Superior temporal gyrus (tissue), 1 donor: ENCODE measurements at regions not wholly inside any gene's neighbourhood (a gene's known extent, or its start where the extent isn't known, plus 50 kb on each side); places are given as distances from the start of the nearest gene placed in this dataset.
A peak's percentile ranks its signal among the peaks of the same experiment; 100 is the strongest.
"Not testable (repeated sequence)": the region's sequence is repeated elsewhere in the genome, so short reads cannot be mapped to it uniquely, and the experiment has no call there.

Experiments used
- DNase-seq: peaks from one replicate; pipeline ENCODE4 v3.0.0-alpha.2; 2016; ENCODE audit errors: extremely low spot score

GRCh38 chr10:89946106-89946505 is 244.7 kb downstream of the KIF20B start:
- no peak for DNase-seq

DNA sequence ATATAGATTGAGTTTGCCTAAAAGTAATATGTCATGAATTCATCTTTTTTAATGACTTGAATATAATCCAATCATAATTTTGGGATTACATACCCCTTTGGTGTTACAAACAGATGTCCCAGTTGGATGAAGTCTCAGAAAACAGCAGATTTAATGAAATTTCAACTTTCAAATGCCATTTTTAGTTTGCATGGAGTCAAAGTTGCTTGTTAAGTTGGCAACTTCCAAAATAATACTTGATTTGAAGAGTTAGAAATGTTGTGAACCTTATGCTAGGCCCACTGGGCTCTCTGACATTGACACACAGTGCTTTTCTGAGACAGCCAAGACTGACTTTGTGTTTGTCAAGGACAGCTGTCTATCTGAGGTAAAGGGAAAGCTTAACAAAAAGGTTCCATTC is 248.1 kb downstream of the KIF20B start:
- DNase-seq: no peak

DNA sequence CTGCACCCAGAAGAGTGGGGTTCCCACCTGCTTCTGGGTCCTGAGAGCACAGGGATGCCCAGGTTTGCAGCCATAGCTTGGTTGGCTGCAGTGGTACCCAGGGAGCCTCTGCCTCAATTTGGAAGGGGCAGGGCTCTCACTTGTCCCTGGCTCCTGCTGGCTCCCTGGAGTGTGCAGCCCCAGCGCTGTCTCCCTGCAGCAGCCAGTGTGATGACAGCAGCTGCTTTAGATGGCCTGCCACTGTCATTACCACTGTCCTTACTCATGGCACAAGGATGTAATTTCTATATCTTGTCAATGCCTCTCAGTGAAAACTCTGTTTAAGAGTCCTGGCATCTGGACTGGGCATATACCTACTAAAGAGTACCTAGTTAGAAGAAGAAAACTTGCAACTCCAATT is 250.9 kb downstream of the KIF20B start:
- DNase-seq: no peak

GRCh38 chr10:89952751-89953150 is 251.4 kb downstream of the KIF20B start:
- no peak for DNase-seq

DNA sequence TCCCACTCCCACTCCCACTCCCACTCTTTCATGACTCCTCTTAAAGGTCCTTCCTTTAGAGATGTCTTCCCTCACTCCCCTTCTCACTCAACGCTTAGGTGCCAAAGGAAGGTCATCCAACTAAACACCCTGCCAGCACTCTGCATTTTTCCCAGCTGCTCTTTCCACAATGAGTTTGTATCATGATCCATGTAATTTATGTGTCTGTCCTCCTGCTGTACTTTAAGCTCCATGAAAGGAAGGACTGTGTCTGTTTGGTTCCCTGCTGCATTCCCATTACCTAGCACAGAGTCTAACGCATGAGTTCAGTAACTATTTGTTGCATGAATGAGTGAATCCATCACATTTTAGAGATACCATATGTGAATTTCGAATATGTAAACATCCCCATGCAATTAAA is 252.7 kb downstream of the KIF20B start:
- no peak for DNase-seq

GRCh38 chr10:89954787-89955566 is 253.6 kb downstream of the KIF20B start:
- peak; percentile 38 for DNase-seq

DNA sequence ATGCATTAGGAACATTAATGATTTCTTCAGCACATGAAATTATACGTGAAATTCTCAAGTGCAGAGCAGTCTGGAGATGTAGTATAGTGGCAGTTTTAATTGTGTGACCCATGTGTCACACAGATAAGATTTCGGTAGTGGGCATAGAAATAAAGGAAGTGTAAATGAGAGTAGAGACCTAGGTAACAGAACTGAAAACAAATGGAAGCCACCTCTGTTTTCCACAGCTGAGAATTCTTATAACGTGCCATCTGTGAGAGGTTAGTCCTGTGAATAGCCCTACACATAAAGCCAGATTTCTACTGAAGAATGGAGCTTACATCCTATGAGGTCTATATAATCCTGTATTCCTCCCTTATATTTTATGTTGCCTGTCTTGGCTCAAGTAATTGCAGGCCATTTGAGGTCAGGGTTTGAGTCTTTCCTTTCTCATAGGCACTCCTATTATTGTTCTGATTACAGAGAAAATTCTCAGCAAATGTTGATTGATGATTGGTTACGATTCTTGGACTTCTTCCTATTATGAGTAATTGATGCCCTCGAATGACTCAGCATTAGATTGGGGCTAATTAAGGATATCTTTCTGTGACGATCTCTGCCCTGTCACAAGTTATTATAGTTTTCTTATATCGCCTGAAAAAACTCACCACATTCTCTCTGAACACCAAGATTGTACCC is 258.2 kb downstream of the KIF20B start:
- no peak for DNase-seq

DNA sequence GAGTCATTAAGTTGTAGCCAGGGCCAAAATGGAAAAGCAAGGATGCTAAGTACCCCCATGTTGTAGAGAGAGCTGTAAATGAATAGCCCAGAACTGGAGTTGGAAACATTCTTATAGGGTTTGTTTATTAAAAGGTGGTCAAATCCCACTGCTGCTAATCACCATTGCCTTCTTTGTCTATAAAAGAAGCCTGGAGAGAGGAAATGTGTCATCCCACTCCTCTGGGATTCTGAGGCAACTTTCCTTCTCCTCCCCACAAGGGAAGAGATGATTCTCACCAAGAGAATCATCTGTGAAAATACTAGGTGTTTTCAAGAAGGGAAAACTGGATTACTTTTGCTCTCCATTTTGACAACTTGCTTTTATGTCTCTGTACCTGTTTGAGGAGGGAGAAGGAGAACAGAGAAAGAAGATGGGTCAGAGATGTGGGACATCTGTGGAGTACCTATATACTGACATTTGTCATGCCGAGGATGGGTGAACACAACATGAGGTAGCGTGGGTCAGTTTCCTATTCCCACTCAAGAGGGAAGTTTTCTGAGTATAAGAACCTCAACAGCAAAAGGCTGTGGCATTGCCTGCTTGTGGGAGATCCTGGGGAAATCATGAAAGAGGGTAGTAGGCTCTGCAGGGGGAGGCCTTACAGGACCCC is 262.2 kb downstream of the KIF20B start:
- no peak for DNase-seq

- no peak for DNase-seq
Observed at GRCh38 chr10:89966211-89966610, 264.8 kb downstream of the KIF20B start.

- DNase-seq: no peak
Observed at GRCh38 chr10:89973326-89973725, 271.9 kb downstream of the KIF20B start.

DNA sequence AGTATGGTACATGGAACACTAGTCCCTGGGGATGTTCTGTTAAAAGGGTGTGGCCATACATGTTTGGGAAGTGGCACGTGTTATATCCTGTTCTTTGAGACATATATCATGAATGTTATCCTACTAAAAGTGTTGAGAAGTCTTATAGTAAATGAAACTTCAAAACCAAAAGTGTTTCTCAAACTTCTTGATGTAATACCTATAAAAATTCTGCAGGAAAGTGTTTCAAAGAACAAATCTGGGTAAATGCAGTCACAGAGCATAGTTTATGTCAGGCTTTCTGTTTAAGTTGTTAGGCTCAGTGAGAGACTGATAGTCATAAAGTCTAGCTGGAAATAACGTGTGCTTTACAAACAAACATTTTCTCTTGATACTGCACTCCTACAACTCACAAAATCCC is 273.7 kb downstream of the KIF20B start:
- DNase-seq: no peak

DNA sequence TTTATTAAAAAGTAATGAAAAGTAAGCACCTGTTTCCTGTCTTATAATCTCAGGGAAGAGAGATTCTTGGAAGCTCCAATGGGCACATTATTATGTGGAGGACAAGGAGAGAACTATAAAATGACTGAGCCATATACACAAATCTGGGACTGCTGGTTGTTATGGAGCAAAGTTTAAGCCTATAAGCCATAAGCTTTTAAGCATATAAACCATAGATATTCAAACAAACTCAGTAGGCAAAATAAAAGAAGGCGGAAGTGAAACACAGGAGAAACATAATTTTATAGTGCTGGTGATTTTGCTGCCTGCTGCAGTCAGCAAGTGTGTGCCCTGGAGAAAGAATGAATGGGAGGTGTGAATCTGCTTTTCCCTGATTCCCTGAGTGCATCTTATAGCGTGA is 274.4 kb downstream of the KIF20B start:
- DNase-seq: no peak

- DNase-seq: no peak
Observed at GRCh38 chr10:89978081-89978480, 276.7 kb downstream of the KIF20B start.

DNA sequence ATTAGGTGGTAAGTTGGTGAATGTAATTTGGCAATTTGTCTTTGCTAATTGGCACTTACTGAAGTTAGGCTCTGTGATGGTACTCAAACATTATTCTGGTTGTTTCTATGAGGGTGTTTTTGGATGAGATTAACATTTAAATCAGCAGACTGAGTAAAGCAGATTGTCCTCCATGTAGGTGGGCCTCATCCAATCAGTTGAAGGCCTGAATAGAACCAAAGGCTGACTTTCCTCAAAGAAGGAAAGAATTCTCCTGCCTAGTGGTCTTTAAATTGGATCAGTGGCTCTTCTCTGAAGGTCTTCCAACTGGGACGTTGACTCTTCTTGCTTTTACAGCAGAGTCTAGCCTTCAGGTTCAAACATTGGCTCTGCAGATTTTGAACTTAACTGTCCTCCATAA is 278.3 kb downstream of the KIF20B start:
- no peak for DNase-seq

DNA sequence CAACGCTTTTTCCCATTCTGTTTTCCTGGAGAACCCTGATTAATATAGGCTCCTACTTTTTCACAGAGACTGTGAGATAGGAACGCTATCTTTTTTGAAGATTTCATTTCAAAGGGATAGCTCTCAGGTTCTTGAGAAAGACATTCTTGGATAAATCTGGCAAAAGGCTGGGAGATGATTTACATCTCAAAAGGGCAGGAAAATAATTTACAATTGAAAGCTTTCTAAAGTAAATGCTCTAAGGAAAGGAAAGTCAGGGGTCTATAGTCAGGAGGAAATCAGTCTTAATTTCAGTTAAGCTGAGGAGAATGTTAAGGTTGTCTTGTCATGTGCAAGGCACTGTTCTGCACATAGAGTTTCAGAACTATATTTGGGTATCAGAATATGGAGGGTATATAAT is 278.8 kb downstream of the KIF20B start:
- no peak for DNase-seq

- peak; percentile 19 for DNase-seq
Observed at GRCh38 chr10:89981891-89982290, 280.5 kb downstream of the KIF20B start.

GRCh38 chr10:89985446-89985845 is 284.1 kb downstream of the KIF20B start:
- DNase-seq: peak; percentile 25

- DNase-seq: not testable (repeated sequence)
Observed at GRCh38 chr10:89988361-89988760, 287.0 kb downstream of the KIF20B start.

DNA sequence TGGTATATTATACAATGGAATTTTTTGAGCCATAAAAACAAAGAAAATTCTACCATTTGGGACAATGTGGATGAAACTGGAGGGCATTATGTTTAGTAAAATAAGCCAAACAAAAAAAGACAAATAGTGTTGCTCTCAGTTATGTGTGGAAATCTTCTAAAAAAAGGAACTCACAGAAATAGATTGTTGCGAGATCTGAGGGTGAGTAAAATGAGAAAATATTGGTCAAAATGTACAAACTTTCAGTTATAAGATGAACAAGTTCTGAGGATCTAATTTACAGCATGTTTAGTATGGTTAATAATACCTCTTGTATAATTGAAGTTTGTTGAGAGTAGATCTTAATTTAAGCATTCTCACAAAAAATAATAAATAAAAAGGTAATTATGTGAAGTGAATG is 291.2 kb downstream of the KIF20B start:
- DNase-seq: no peak

DNA sequence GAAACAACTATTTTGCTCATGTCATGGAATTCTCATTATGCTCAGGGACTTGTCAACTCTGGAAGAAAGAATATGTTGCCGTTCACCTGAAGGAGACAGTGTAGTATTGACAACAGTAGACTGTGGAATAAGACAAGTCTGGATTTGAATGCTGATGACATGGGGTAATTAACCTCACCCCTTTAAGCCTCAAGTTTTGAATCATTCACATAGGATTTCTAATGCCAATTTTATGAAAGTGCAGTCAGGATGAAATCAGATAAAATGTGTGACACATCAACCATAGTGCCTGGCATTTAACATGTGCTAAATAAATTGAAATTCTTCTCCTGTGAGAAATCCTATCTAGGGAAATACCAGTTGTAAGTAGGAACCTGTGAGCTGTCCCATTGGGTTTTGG is 305.8 kb downstream of the KIF20B start:
- no peak for DNase-seq

GRCh38 chr10:90011281-90011680 is 309.9 kb downstream of the KIF20B start:
- DNase-seq: not testable (repeated sequence)

DNA sequence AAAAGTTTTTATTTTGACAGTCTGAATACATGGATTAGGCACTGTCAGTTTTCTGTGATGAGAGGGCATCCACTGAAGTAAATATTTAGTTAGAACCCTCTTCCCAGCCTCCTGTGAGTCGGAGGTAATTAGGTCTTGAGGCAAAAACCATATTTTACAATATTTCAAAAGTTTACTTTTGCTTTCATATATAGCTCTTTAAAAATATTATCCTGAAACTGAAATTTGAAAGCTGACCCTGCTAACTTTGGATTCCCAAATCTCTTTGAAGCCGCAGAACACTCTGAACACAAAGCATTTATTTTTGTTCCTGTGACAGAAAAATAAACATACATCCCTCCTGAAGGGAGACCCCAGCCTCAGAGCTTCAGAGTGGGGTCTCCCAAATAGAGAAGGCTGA is 317.4 kb downstream of the KIF20B start:
- no peak for DNase-seq

GRCh38 chr10:90020506-90020905 is 319.1 kb downstream of the KIF20B start:
- DNase-seq: no peak
